HG03103 (cell line): ENCODE measurements at regions not wholly inside any gene's neighbourhood (a gene's known extent, or its start where the extent isn't known, plus 50 kb on each side); places are given as distances from the start of the nearest gene placed in this dataset.

Experiments used
- ATAC-seq: cut with Tn5 transposase; IDR thresholded peaks from one replicate; pipeline ENCODE4 v1.9.1; 2021; ENCODE audit warnings: low read depth; ENCODE audit not compliant: unreplicated experiment

DNA sequence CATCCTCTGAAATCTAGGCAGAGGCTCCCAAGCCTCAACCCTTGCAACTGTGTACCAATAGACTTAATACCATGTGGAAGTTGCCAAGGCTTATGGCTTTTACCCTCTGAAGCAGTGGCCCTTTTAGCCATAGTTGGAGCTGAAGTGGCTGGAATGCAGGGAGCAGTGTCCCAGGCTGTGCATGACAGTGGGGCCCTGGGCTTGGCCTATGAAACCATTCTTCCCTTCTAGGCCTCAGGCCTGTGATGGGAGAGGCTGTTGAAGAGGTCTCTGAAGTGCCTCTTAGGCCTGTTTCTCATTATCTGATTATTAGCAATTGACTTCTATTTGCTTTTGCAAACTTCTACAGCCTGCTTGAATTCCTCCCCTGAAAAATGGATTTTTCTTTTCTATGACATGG, 612.7 kb upstream of the ZWINT start:
- ATAC-seq = no peak

DNA sequence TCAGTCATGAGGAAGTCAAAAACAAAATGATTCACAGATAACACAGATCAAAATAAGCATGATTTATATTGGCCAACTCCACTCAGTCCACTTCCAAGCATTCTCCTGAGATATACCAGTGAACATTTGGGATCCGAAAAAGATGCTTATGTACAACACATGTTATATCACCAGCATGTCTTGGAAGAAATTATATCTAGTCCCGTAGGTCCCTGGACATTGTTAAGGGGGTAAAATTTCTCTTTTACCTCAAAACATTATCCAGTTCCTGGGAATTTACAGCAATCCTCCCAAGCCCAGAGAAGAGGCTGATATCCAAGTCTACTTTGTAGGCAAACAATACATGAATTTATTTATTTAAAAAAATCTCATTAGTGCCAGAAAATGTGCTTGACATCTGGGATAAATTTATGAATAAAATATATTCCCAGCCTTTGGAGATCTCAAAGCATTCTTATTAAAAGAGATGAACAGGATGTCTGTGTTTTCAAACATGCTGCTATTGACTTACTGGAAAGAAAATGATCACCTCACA, 582.2 kb upstream of the ZWINT start:
- no peak for ATAC-seq

- ATAC-seq = no peak
These were observed 573.5 kb upstream of the ZWINT start for GRCh38 chr10:56934515-56934914.

GRCh38 chr10:56928714-56929113, 567.7 kb upstream of the ZWINT start:
- ATAC-seq = no peak

GRCh38 chr10:56927701-56928100, 566.6 kb upstream of the ZWINT start:
- no peak for ATAC-seq

DNA sequence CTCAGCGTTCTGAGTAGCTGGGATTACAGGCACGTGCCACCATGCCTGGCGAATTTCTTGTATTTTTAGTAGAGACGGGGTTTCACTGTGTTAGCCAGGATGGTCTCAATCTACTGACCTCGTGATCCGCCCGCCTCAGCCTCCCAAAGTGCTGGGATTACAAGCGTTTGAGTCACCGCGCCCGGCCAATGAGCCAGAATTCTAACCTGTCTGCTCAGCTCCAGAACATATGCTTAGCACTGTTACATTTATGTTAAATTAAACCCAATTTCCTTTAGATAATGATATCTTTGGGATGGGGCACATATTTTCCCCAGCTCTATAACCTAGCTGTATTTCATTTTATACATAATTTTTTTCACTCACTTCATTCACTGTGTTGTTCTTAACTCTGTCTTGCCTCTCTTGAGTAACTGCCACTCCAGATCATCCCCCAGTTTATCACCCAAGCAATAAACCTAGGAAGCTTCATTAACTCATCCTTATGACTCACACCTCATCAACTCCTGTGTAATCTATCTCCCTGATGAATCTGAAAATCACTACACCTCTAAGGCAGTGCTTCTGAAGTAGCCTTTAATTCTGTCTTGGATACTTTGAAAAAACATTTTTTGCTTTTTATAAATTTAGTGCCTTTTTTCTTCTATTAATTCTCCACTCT, 559.7 kb upstream of the ZWINT start:
- no peak for ATAC-seq

GRCh38 chr10:56912043-56912442, 551.0 kb upstream of the ZWINT start:
- no peak for ATAC-seq

- ATAC-seq = no peak
These were observed 544.0 kb upstream of the ZWINT start for GRCh38 chr10:56905051-56905450.

DNA sequence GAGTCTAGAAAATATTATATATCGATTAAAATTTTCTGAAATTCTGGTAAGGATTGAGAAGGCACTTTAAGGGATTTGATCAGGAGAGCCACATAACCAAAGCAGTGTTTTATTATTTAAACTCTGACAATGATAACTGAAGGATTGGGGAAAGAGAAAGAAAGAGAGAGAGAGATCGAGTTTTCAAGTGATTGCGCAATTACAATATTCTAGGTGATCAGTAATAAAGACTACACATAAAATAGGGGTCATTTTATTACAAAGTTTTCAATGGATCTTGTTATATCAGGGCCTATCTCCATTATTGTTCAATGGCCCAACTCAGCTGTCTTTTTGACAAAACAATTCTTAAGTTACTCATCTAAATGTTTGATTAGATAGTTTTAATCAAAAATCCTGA, 541.5 kb upstream of the ZWINT start:
- ATAC-seq = no peak

DNA sequence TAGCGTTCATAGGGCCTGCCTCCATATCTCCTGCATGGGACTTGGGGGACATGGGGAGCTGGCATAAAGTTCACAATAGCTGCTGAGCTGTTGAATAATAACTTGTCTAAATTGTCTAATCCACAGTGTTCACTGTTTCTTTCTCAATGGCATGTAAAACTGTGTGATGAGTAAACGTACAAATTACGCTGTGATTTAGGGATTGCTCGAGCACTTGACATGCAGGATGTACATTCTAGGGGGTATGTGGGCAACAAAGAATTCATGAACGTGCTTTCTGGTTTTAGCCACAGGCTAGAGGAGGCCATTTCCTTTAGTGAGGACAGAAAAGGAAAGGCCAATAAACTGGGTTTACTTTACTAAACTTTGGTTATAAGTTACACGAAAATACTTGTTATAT, 534.2 kb upstream of the ZWINT start:
- no peak for ATAC-seq

DNA sequence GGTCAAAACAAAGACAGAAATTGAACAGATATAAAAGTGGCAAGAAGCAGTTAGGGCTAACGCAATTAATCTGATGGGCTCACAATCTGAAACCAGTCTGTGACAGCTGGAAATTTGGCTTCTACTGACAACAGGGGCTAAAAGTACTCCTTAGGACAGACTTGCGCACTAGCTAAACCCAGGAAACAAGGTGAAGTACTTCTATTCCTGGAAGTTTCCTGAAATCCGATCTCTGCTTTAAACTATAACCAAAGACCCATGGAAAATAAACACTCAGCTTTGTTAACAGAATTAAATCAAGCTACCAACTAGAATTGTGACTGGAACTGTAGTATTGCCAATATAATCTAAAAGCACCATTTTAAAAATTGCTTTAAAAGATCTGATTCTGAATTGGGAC, 520.2 kb upstream of the ZWINT start:
- no peak for ATAC-seq

DNA sequence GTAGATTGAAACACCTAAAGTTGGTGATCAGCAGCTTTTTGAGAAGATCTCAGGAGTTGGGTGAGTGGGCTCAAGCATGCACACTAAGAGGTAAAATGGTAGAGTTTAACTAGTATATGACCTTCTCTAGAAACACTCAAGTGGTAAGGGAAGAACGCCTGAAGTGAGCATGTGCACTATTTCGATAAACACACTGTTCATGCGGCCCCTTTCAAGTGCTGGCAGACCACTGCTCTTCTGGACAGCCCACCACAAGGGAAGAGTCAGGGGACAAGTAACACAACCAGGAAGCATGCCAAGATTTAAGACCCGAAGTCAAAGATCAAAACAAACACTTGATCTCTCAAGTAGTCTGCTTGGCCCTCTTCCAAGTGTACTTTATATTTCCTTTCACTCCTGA, 519.5 kb upstream of the ZWINT start:
- no peak for ATAC-seq

GRCh38 chr10:56874950-56875349, 513.9 kb upstream of the ZWINT start:
- ATAC-seq = no peak

- no peak for ATAC-seq
These were observed 510.2 kb upstream of the ZWINT start for GRCh38 chr10:56871160-56871668.

DNA sequence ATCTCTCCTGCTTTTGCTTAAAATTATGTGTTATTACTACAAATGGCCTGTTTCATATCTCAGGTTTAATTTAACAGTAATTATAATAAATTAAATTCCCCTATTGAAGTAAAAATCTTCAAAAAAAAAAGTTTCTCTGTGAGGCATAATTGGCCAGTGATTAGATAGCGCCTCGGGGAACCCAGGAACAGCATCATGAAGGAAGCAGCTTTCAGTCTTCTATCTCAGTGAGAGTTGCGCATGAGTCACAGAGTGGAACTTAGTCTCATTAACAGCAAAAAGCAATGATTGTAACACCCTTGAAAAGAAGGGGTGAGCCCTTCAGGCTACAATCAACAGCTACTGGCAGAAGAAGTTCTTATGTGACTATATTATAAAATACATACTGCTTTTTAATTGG, 506.2 kb upstream of the ZWINT start:
- ATAC-seq = no peak

DNA sequence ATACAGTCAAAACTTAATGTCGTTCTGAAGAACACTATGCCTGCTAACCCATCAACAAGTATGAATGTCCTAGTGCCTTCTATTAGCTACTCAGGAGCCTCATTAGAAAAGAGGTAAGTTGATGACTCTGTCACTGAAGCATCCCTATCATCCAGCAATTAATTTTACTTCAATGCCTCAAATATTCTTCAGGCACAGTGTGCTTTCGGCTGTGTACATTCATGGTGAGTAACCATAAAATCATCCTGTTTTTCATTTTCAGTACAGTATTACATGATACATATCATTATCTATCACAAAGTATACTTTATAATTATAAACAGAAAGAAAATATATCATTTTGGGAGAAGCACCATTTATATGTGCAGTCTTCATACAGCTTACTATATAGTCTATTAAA, 495.5 kb upstream of the ZWINT start:
- ATAC-seq = no peak

DNA sequence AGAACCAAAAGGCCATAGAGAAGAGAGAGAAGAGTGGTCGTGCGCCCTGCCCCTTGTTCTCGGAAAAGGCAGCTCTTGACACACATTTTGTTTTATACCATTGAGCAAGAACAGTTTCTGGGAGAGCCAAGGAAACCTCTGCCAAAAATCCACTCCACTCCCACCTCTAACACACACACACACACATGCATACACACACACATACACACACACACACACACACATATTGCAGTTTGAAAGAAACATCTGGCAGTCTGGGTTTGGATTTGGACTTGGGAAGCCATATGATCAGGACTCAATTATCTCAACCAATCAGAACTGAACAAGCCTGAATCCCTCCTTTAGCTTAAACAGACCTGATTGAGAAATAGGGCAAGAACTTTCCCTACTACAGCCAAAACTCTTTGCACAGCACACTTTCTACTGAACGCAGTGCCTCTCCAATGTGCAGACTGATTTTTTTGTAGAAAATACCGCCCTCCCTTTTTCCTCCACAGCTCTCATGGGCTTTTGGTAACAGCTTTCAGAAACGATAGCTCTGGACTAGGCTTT, 484.0 kb upstream of the ZWINT start:
- no peak for ATAC-seq

- ATAC-seq = peak; percentile 68
These were observed 475.6 kb upstream of the ZWINT start for GRCh38 chr10:56836659-56837058.

DNA sequence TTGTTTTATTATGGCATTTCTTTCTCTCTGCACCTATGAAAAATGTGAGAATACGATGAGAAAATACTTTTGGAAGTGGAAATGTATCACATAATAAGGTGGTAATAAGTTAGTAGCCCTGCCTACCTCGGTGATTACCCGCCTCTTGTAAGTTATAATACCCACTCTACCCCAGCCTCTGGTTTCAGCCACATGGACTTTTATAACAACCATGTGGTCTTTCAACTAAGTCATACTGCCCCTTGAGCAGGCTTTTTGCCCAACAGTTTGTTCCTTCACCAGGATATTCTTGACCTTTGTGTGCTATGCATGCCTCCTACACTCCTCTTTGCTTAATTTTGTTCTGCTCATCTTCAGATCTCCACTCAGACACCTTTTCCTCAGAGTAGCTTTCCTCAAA, 470.6 kb upstream of the ZWINT start:
- ATAC-seq = no peak

- peak; percentile 75 for ATAC-seq
These were observed 462.8 kb upstream of the ZWINT start for GRCh38 chr10:56823849-56824248.

- ATAC-seq = no peak
These were observed 444.0 kb upstream of the ZWINT start for GRCh38 chr10:56805022-56805421.

DNA sequence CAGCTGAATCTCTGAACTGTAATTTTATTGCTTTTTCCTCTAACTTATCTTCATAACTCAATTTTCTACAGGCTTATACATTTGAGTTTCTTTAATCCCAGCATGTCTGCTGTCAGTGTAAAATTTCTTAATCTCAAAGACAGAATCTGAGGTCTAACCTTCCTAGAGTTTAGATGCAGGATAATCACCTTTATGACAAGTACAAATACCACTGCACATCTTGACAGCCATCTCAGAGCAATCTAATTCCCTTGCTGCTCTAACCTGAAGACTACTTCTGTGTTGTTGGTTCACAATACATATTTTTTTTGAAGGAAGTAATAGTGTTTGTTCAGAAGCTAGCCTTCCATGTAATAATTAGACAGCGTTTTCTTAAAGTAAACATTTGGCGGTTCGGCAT, 424.2 kb upstream of the ZWINT start:
- no peak for ATAC-seq
